ENCODE measurements at regions not wholly inside any gene's neighbourhood (a gene's known extent, or its start where the extent isn't known, plus 50 kb on each side); places are given as distances from the start of the nearest gene placed in this dataset.

GRCh38 chr7:106381252-106381651 lies 96.5 kb upstream of the NAMPT start:
- intact Hi-C loops (cut with micrococcal nuclease; ENCODE audit: unreplicated experiment) = no loop called here
- no peak overlapping the region for H3K27ac Mint-ChIP-seq (ENCODE audit: unreplicated experiment)
- no peak for DNase-seq
- no peak for TF ChIP-seq CTCF (IDR thresholded peaks at IDR 0.05; ENCODE audit: unreplicated experiment)
- H3K4me3 Mint-ChIP-seq (ENCODE audit: low read depth, unreplicated experiment) = no peak overlapping the region
- no peaks in the 10 kb centered on the region for H3K36me3 Mint-ChIP-seq (ENCODE audit: insufficient read depth, unreplicated experiment)
- no peaks in the 10 kb centered on the region for H3K27me3 Mint-ChIP-seq (ENCODE audit: unreplicated experiment)
- peaks cover 8% of the 10 kb centered on the region for H3K4me1 Mint-ChIP-seq (ENCODE audit: low read depth, unreplicated experiment)
- no TSS peak for BruUV-seq (replicated peaks)
- CTCF ChIA-PET = no interaction called here
- no peaks in the 10 kb centered on the region for H3K9me3 Mint-ChIP-seq (ENCODE audit: low read depth, unreplicated experiment)

- CTCF ChIA-PET = no interaction called here
- no peak for TF ChIP-seq CTCF (IDR thresholded peaks at IDR 0.05; ENCODE audit: unreplicated experiment)
- H3K36me3 Mint-ChIP-seq (ENCODE audit: insufficient read depth, unreplicated experiment) = no peaks in the 10 kb centered on the region
- intact Hi-C loops (cut with micrococcal nuclease; ENCODE audit: unreplicated experiment) = no loop called here
- no peak for DNase-seq
- H3K4me1 Mint-ChIP-seq (ENCODE audit: low read depth, unreplicated experiment) = peaks cover 8% of the 10 kb centered on the region
- H3K9me3 Mint-ChIP-seq (ENCODE audit: low read depth, unreplicated experiment) = no peaks in the 10 kb centered on the region
- no peaks in the 10 kb centered on the region for H3K27me3 Mint-ChIP-seq (ENCODE audit: unreplicated experiment)
- H3K27ac Mint-ChIP-seq (ENCODE audit: unreplicated experiment) = no peak overlapping the region
- no peak overlapping the region for H3K4me3 Mint-ChIP-seq (ENCODE audit: low read depth, unreplicated experiment)
- BruUV-seq (replicated peaks) = no TSS peak
These were observed 93.1 kb upstream of the NAMPT start for GRCh38 chr7:106377847-106378361.

GRCh38 chr7:106376026-106376799 lies 91.4 kb upstream of the NAMPT start:
- Mint-ChIP-seq H3K4me3 (ENCODE audit: low read depth, unreplicated experiment) (no peak overlapping the region), H3K27ac (ENCODE audit: unreplicated experiment) (no peak overlapping the region), H3K36me3 (ENCODE audit: insufficient read depth, unreplicated experiment) (no peaks in the 10 kb centered on the region), H3K27me3 (ENCODE audit: unreplicated experiment) (no peaks in the 10 kb centered on the region), H3K4me1 (ENCODE audit: low read depth, unreplicated experiment) (peaks cover 8% of the 10 kb centered on the region), H3K9me3 (ENCODE audit: low read depth, unreplicated experiment) (no peaks in the 10 kb centered on the region)
- intact Hi-C loops (cut with micrococcal nuclease; ENCODE audit: unreplicated experiment) = no loop called here
- no peak for TF ChIP-seq CTCF (IDR thresholded peaks at IDR 0.05; ENCODE audit: unreplicated experiment)
- CTCF ChIA-PET = interaction anchor here (1.3 kb wide), 1 partner anchor 39 kb away, joined by 4 read pairs; no protein-coding TSS in a partner anchor
- DNase-seq = no peak
- no TSS peak for BruUV-seq (replicated peaks)

GRCh38 chr7:106375499-106375898 lies 90.7 kb upstream of the NAMPT start:
- H3K9me3 Mint-ChIP-seq (ENCODE audit: low read depth, unreplicated experiment) = no peaks in the 10 kb centered on the region
- BruUV-seq (replicated peaks) = no TSS peak

More at GRCh38 chr7:106375499-106375898, 90.7 kb upstream of the NAMPT start:
- no peaks in the 10 kb centered on the region for H3K36me3 Mint-ChIP-seq (ENCODE audit: insufficient read depth, unreplicated experiment)
- H3K27me3 Mint-ChIP-seq (ENCODE audit: unreplicated experiment) = no peaks in the 10 kb centered on the region
- peaks cover 8% of the 10 kb centered on the region for H3K4me1 Mint-ChIP-seq (ENCODE audit: low read depth, unreplicated experiment)
- H3K27ac Mint-ChIP-seq (ENCODE audit: unreplicated experiment) = no peak overlapping the region
- no peak for DNase-seq
- H3K4me3 Mint-ChIP-seq (ENCODE audit: low read depth, unreplicated experiment) = no peak overlapping the region
- CTCF ChIA-PET = no interaction called here
- TF ChIP-seq CTCF (IDR thresholded peaks at IDR 0.05; ENCODE audit: unreplicated experiment) = no peak
- intact Hi-C loops (cut with micrococcal nuclease; ENCODE audit: unreplicated experiment) = no loop called here

Measured in Calu3 (cell line).